A549 (cell line): ENCODE measurements at regions not wholly inside any gene's neighbourhood (a gene's known extent, or its start where the extent isn't known, plus 50 kb on each side); places are given as distances from the start of the nearest gene placed in this dataset.

ENCODE experiments used
- EP300 ChIP-seq, 2 experiments: fragments of >200 bp; sonication (Bioruptor Twin); formaldehyde crosslinking; IDR thresholded peaks; 2 replicates in 1 of 2; 3 replicates in 1 of 2; pipeline ENCODE4 v1.6.1; 2016 to 2017
- PHF8 ChIP-seq: fragments of 200-600 bp; sonication (generic); IDR thresholded peaks from 2 replicates; pipeline ENCODE4 v1.6.1; 2016; ENCODE audit warnings: low read depth, mild to moderate bottlenecking, antibody characterized with exemption, moderate library complexity, borderline replicate concordance
- POLR2A ChIP-seq: IDR thresholded peaks from 2 replicates; pipeline ENCODE4 v1.6.1; 2012; ENCODE audit warnings: mild to moderate bottlenecking, low read length
- TF ChIP-seq, protein P1 (sequence below): fragments of >200 bp; sonication (Bioruptor Twin); formaldehyde crosslinking; IDR thresholded peaks from 3 replicates; pipeline ENCODE4 v1.5.1; 2016
- TF ChIP-seq, protein P2 (sequence below): IDR thresholded peaks from 2 replicates; pipeline ENCODE4 v1.6.1; 2012

DNA sequence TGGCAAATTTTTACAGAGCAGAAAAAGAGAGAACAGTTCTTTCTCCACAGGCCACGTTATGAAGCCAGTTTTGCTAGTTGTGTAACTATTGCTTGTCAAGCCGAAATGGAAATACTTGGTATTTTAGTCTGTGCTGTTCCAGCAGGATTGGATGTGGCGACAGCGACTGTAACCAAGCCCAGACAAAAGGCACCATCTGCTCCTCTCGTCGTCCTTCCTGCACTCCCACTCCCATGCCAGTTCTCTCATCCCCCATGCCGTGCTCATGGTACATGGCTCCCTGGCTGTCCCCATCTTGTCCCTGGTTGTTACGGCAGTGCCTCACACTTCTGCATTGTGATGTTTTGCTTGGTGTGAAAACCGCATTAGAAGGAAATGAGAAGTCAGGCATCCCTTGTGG, 185.7 kb upstream of the FZD8 start:
- TF ChIP-seq, protein P1, sequence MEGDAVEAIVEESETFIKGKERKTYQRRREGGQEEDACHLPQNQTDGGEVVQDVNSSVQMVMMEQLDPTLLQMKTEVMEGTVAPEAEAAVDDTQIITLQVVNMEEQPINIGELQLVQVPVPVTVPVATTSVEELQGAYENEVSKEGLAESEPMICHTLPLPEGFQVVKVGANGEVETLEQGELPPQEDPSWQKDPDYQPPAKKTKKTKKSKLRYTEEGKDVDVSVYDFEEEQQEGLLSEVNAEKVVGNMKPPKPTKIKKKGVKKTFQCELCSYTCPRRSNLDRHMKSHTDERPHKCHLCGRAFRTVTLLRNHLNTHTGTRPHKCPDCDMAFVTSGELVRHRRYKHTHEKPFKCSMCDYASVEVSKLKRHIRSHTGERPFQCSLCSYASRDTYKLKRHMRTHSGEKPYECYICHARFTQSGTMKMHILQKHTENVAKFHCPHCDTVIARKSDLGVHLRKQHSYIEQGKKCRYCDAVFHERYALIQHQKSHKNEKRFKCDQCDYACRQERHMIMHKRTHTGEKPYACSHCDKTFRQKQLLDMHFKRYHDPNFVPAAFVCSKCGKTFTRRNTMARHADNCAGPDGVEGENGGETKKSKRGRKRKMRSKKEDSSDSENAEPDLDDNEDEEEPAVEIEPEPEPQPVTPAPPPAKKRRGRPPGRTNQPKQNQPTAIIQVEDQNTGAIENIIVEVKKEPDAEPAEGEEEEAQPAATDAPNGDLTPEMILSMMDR, result no peak
- no peak for TF ChIP-seq POLR2A
- no peak for TF ChIP-seq PHF8
- TF ChIP-seq, protein P2, sequence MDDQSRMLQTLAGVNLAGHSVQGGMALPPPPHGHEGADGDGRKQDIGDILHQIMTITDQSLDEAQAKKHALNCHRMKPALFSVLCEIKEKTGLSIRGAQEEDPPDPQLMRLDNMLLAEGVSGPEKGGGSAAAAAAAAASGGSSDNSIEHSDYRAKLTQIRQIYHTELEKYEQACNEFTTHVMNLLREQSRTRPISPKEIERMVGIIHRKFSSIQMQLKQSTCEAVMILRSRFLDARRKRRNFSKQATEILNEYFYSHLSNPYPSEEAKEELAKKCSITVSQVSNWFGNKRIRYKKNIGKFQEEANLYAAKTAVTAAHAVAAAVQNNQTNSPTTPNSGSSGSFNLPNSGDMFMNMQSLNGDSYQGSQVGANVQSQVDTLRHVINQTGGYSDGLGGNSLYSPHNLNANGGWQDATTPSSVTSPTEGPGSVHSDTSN, result no peak
- no peak for TF ChIP-seq EP300 (IDR thresholded peaks at IDR 0.05)
